ENCODE measurements at regions not wholly inside any gene's neighbourhood (a gene's known extent, or its start where the extent isn't known, plus 50 kb on each side); places are given as distances from the start of the nearest gene placed in this dataset.

DNA sequence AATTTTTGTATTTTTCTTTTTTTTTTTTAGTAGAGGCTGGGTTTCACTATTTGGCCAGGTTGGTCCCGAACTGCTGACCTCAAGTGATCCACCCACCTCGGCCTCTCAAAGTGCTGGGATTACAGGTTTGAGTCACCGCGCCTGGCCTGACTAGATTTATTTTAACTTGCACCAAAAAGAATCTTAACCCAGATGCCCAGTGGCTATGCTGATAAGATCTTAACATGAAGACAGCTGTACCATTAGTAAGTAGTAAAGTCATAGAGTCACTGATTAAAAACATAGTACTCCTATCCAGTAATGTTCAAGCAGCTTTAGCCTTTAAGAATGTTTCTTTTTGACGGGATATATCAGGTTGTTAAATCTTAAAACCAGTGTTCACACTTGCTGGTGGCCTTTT, 1061.8 kb upstream of the FLRT2 start:
- TF ChIP-seq EP300 (IDR thresholded peaks at IDR 0.05; ENCODE audit: low read depth) (no peak), POLR2AphosphoS5 (IDR thresholded peaks at IDR 0.05) (no peak)
- TF ChIP-seq, protein P1, sequence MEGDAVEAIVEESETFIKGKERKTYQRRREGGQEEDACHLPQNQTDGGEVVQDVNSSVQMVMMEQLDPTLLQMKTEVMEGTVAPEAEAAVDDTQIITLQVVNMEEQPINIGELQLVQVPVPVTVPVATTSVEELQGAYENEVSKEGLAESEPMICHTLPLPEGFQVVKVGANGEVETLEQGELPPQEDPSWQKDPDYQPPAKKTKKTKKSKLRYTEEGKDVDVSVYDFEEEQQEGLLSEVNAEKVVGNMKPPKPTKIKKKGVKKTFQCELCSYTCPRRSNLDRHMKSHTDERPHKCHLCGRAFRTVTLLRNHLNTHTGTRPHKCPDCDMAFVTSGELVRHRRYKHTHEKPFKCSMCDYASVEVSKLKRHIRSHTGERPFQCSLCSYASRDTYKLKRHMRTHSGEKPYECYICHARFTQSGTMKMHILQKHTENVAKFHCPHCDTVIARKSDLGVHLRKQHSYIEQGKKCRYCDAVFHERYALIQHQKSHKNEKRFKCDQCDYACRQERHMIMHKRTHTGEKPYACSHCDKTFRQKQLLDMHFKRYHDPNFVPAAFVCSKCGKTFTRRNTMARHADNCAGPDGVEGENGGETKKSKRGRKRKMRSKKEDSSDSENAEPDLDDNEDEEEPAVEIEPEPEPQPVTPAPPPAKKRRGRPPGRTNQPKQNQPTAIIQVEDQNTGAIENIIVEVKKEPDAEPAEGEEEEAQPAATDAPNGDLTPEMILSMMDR (IDR thresholded peaks at IDR 0.05): no peak

Measured in transverse colon (tissue), 4 donors.